WERI-Rb-1 (cell line): ENCODE measurements at regions not wholly inside any gene's neighbourhood (a gene's known extent, or its start where the extent isn't known, plus 50 kb on each side); places are given as distances from the start of the nearest gene placed in this dataset.

Experiments
- DNase-seq: peaks from one replicate; pipeline ENCODE4 v3.0.0-alpha.2; 2020
- H3K27ac ChIP-seq: fragments of 250-450 bp; sonication (Bioruptor Pico); 2 replicates; pipeline ENCODE4 v1.5.1; 2020; ENCODE audit warnings: mild to moderate bottlenecking, moderate library complexity
- H3K27me3 ChIP-seq: fragments of 250-450 bp; sonication (Bioruptor Pico); 2 replicates; pipeline ENCODE4 v1.5.1; 2021; ENCODE audit warnings: mild to moderate bottlenecking, low read depth, moderate library complexity; ENCODE audit not compliant: insufficient read depth, severe bottlenecking
- H3K36me3 ChIP-seq: fragments of 250-450 bp; sonication (Bioruptor Pico); 2 replicates; pipeline ENCODE4 v1.5.1; 2020; ENCODE audit warnings: mild to moderate bottlenecking, moderate library complexity
- H3K4me3 ChIP-seq: 2 replicates; pipeline ENCODE4 v1.5.1; 2011; ENCODE audit warnings: low read depth, mild to moderate bottlenecking, control low read depth, low read length
- H3K9me3 ChIP-seq: fragments of 250-450 bp; sonication (Bioruptor Pico); 2 replicates; pipeline ENCODE4 v1.5.1; 2021; ENCODE audit warnings: mild to moderate bottlenecking, moderate library complexity; ENCODE audit not compliant: severe bottlenecking
- CTCF ChIP-seq: IDR thresholded peaks from 2 replicates; pipeline ENCODE4 v1.5.1; 2011; ENCODE audit warnings: low read depth, mild to moderate bottlenecking, control low read depth, inconsistent platforms, low read length

DNA sequence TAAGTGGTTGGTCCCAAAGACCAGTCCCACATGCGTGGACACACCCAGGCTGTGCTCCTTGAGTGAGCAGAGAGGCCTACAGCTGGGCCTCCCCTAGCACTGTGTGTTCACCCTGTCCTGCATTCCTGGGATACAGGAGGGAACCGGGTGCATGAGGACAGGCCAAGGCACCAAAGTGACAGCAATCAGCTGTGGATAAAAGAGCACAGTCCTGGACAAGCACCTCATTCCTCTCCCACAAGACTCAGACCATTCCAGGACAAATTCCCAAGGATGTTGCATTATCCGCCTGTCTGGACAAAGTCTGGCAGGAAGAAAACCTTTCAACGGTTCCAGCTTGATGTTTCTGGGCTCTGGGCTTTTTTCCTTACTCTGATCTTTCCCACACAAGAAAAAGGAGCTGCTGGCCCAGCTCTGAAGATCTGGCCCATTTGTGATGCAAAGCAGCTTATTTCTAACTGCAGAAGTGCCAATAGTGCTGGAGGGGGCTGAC lies 273.2 kb downstream of the ENC1 start:
- DNase-seq = no peak
- Histone ChIP-seq H3K4me3 (no peak overlapping the region), H3K27me3 (no peaks in the 10 kb centered on the region), H3K36me3 (no peaks in the 10 kb centered on the region), H3K27ac (no peak overlapping the region), H3K9me3 (no peaks in the 10 kb centered on the region)
- no peak for TF ChIP-seq CTCF

- TF ChIP-seq CTCF = no peak
- Histone ChIP-seq H3K27ac (no peak overlapping the region), H3K9me3 (no peaks in the 10 kb centered on the region), H3K4me3 (no peak overlapping the region), H3K36me3 (no peaks in the 10 kb centered on the region), H3K27me3 (no peaks in the 10 kb centered on the region)
- no peak for DNase-seq
These were observed 274.8 kb downstream of the ENC1 start for GRCh38 chr5:74365723-74366122.

DNA sequence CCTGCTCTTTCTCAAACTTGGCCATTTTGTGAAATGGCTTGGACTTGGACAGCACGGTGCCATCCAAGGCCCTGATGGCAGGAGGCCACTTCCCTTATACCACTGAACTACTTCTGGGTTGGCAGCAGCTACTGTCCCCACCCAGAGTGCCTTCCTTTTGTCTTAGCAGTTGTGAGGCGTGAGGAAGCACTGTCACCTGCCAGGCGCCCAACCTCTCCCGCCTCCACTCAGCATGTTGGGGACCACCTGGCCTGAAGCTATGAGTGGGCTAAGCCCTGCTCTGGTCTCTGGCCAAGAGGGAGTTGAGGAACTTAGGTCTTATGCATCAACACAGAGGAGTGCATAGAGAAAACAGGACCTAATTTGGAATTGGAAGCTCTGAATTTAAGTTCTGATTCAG lies 276.0 kb downstream of the ENC1 start:
- no peak for DNase-seq
- Histone ChIP-seq H3K4me3 (no peak overlapping the region), H3K36me3 (no peaks in the 10 kb centered on the region), H3K9me3 (no peaks in the 10 kb centered on the region), H3K27me3 (no peaks in the 10 kb centered on the region), H3K27ac (no peak overlapping the region)
- TF ChIP-seq CTCF = no peak

- H3K36me3 ChIP-seq = no peaks in the 10 kb centered on the region
- no peak overlapping the region for H3K4me3 ChIP-seq
- DNase-seq = no peak
- no peak for TF ChIP-seq CTCF
- no peaks in the 10 kb centered on the region for H3K9me3 ChIP-seq
- H3K27me3 ChIP-seq = no peaks in the 10 kb centered on the region
- H3K27ac ChIP-seq = no peak overlapping the region
These were observed 276.8 kb downstream of the ENC1 start for GRCh38 chr5:74363603-74364205.

DNA sequence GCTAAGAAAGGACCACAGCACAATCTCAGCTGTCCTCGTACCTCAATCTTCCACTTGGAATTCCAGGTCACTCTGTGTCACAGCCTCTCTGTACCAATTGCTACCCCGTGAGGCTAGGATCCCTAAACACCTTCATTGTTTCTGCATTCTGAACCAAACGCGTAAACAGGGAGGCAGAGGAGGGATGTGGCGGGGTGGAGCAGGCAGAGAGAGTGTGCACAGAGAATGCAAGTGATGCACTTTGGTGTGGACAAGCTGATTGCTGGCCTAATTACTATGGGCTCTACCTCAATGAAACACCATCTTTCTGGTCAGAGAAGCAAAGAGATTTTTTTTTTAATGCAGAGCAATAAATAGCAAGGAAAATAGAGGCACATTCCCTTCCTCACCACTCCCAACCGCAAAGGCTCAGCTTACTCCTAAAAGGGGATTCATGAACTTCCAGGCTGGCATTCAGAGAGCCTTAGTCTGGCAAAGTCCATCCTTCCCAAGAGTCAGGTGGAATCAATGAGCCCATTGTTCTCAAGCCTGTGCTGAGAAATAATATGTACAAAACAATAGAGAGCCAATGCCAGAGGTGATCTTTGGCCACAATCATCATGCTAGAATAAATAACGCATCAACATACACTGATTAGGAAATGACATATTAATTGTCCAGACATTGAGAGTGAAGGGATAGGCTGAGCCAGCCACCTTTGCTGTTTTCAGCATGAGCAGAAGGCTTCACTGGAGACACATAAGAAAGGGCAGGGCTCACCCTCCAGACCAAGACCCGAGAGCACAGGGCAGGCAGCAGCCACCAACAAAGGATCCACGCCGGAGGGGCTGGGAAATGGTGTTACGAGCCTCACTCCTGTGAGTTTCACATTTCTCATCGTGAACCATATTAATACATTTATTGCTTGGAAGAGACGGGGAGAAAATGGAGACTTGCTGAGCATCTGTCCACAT lies 278.8 kb downstream of the ENC1 start:
- DNase-seq = no peak
- no peak for TF ChIP-seq CTCF
- Histone ChIP-seq H3K27me3 (no peaks in the 10 kb centered on the region), H3K4me3 (no peak overlapping the region), H3K36me3 (no peaks in the 10 kb centered on the region), H3K27ac (0 out of 2 replicates have a peak overlapping the region, but pooled peaks have one; percentile 16), H3K9me3 (no peaks in the 10 kb centered on the region)
